ENCODE measurements at regions not wholly inside any gene's neighbourhood (a gene's known extent, or its start where the extent isn't known, plus 50 kb on each side); places are given as distances from the start of the nearest gene placed in this dataset.

GRCh38 chr16:86870380-86870779 is 292.0 kb downstream of the FOXL1 start:
- no peaks in the 10 kb centered on the region for H3K79me2 ChIP-seq
- H3K36me3 ChIP-seq (ENCODE audit: control insufficient read depth, insufficient read depth, low read length): no peaks in the 10 kb centered on the region
- H3K27me3 ChIP-seq (ENCODE audit: control insufficient read depth, insufficient read depth, low read length): no peaks in the 10 kb centered on the region
- no peak overlapping the region for H2AFZ ChIP-seq
- no peak overlapping the region for H3K4me2 ChIP-seq (ENCODE audit: low read length)
- no peaks in the 10 kb centered on the region for H3K9me3 ChIP-seq (ENCODE audit: control insufficient read depth, low read length)
- H3K27ac ChIP-seq: no peak overlapping the region
- H3K4me1 ChIP-seq: peaks cover 16% of the 10 kb centered on the region
- TF ChIP-seq CTCF (IDR thresholded peaks at IDR 0.05): no peak
- no peak overlapping the region for H3K9ac ChIP-seq
- H3K4me3 ChIP-seq (ENCODE audit: low read depth, low read length): no peak overlapping the region

GRCh38 chr16:86872131-86872530 is 293.8 kb downstream of the FOXL1 start:
- no peaks in the 10 kb centered on the region for H3K9me3 ChIP-seq (ENCODE audit: control insufficient read depth, low read length)
- no peaks in the 10 kb centered on the region for H3K79me2 ChIP-seq
- H2AFZ ChIP-seq: peak overlapping the region; percentile 7
- no peaks in the 10 kb centered on the region for H3K27me3 ChIP-seq (ENCODE audit: control insufficient read depth, insufficient read depth, low read length)
- no peak overlapping the region for H3K4me3 ChIP-seq (ENCODE audit: low read depth, low read length)
- TF ChIP-seq CTCF (IDR thresholded peaks at IDR 0.05): no peak
- peaks cover 5% of the 10 kb centered on the region for H3K4me1 ChIP-seq
- H3K27ac ChIP-seq: peak overlapping the region; percentile 1
- no peak overlapping the region for H3K9ac ChIP-seq
- H3K4me2 ChIP-seq (ENCODE audit: low read length): no peak overlapping the region
- no peaks in the 10 kb centered on the region for H3K36me3 ChIP-seq (ENCODE audit: control insufficient read depth, insufficient read depth, low read length)

- Histone ChIP-seq H3K36me3 (ENCODE audit: control insufficient read depth, insufficient read depth, low read length) (no peaks in the 10 kb centered on the region), H3K4me1 (peaks cover 5% of the 10 kb centered on the region), H3K4me3 (ENCODE audit: low read depth, low read length) (no peak overlapping the region), H3K27ac (peak overlapping the region; percentile 1), H3K9me3 (ENCODE audit: control insufficient read depth, low read length) (no peaks in the 10 kb centered on the region), H3K4me2 (ENCODE audit: low read length) (no peak overlapping the region), H2AFZ (no peak overlapping the region), H3K27me3 (ENCODE audit: control insufficient read depth, insufficient read depth, low read length) (no peaks in the 10 kb centered on the region), H3K9ac (no peak overlapping the region), H3K79me2 (no peaks in the 10 kb centered on the region)
- TF ChIP-seq CTCF (IDR thresholded peaks at IDR 0.05): no peak
These were observed 294.5 kb downstream of the FOXL1 start for GRCh38 chr16:86872833-86873232.

- Histone ChIP-seq H3K79me2 (no peaks in the 10 kb centered on the region), H3K4me2 (ENCODE audit: low read length) (no peak overlapping the region), H3K36me3 (ENCODE audit: control insufficient read depth, insufficient read depth, low read length) (no peaks in the 10 kb centered on the region), H3K4me1 (peaks cover 5% of the 10 kb centered on the region), H2AFZ (no peak overlapping the region), H3K27ac (no peak overlapping the region), H3K9ac (no peak overlapping the region), H3K4me3 (ENCODE audit: low read depth, low read length) (no peak overlapping the region), H3K9me3 (ENCODE audit: control insufficient read depth, low read length) (no peaks in the 10 kb centered on the region), H3K27me3 (ENCODE audit: control insufficient read depth, insufficient read depth, low read length) (no peaks in the 10 kb centered on the region)
- no peak for TF ChIP-seq CTCF (IDR thresholded peaks at IDR 0.05)
These were observed 295.8 kb downstream of the FOXL1 start for GRCh38 chr16:86874141-86874540.

- no peak for TF ChIP-seq CTCF (IDR thresholded peaks at IDR 0.05)
- no peak overlapping the region for H3K4me2 ChIP-seq (ENCODE audit: low read length)
- no peak overlapping the region for H3K4me3 ChIP-seq (ENCODE audit: low read depth, low read length)
- no peak overlapping the region for H2AFZ ChIP-seq
- H3K36me3 ChIP-seq (ENCODE audit: control insufficient read depth, insufficient read depth, low read length): no peaks in the 10 kb centered on the region
- no peak overlapping the region for H3K9ac ChIP-seq
- peaks cover 5% of the 10 kb centered on the region for H3K4me1 ChIP-seq
- H3K27me3 ChIP-seq (ENCODE audit: control insufficient read depth, insufficient read depth, low read length): no peaks in the 10 kb centered on the region
- H3K9me3 ChIP-seq (ENCODE audit: control insufficient read depth, low read length): no peaks in the 10 kb centered on the region
- no peak overlapping the region for H3K27ac ChIP-seq
- H3K79me2 ChIP-seq: no peaks in the 10 kb centered on the region
These were observed 298.1 kb downstream of the FOXL1 start for GRCh38 chr16:86876499-86876898.
